GM12864 (cell line): ENCODE measurements at regions not wholly inside any gene's neighbourhood (a gene's known extent, or its start where the extent isn't known, plus 50 kb on each side); places are given as distances from the start of the nearest gene placed in this dataset.

Experiments
- DNase-seq: peaks from one replicate; pipeline ENCODE4 v3.0.0-alpha.2; 2011; ENCODE audit warnings: low read depth
- H3K4me3 ChIP-seq: 2 replicates; pipeline ENCODE4 v1.5.1; 2011; ENCODE audit warnings: mild to moderate bottlenecking, low read depth, low read length, control low read depth
- CTCF ChIP-seq: IDR thresholded peaks from 2 replicates; pipeline ENCODE4 v1.5.1; 2011; ENCODE audit warnings: low read depth, mild to moderate bottlenecking, moderate library complexity, low read length, control low read depth, inconsistent platforms; ENCODE audit errors: missing control alignments

- no peak overlapping the region for H3K4me3 ChIP-seq
- DNase-seq: no peak
- TF ChIP-seq CTCF: no peak
Observed at GRCh38 chr1:96536581-96536980, 185.0 kb upstream of the PTBP2 start.

GRCh38 chr1:96538111-96538641, 183.4 kb upstream of the PTBP2 start:
- no peak overlapping the region for H3K4me3 ChIP-seq
- TF ChIP-seq CTCF: no peak
- no peak for DNase-seq

- no peak for TF ChIP-seq CTCF
- H3K4me3 ChIP-seq: no peak overlapping the region
- DNase-seq: no peak
Observed at GRCh38 chr1:96538883-96539282, 182.7 kb upstream of the PTBP2 start.

- no peak overlapping the region for H3K4me3 ChIP-seq
- DNase-seq: no peak
- no peak for TF ChIP-seq CTCF
Observed at GRCh38 chr1:96541491-96541890, 180.1 kb upstream of the PTBP2 start.

- no peak for DNase-seq
- H3K4me3 ChIP-seq: no peak overlapping the region
- no peak for TF ChIP-seq CTCF
Observed at GRCh38 chr1:96544051-96544830, 177.3 kb upstream of the PTBP2 start.

- DNase-seq: no peak
- H3K4me3 ChIP-seq: no peak overlapping the region
- TF ChIP-seq CTCF: no peak
Observed at GRCh38 chr1:96544831-96545221, 176.8 kb upstream of the PTBP2 start.
